T-helper 2 cell treated with Interferon-gamma antibody and Interleukin-4, amounts not matched to agents 100 ng/mL and 5 ng/mL, for 36 hours (primary cell): ENCODE measurements at regions not wholly inside any gene's neighbourhood (a gene's known extent, or its start where the extent isn't known, plus 50 kb on each side); places are given as distances from the start of the nearest gene placed in this dataset.

Experiments used
- intact Hi-C: fragments of 100-400 bp; cut with micrococcal nuclease; formaldehyde crosslinking; loops from one replicate; pipeline ENCODE4 v1.15.1; 2023

- intact Hi-C loops = no loop called here
Observed at GRCh38 chr12:13687633-13688032, 293.8 kb downstream of the GRIN2B start.

GRCh38 chr12:13686260-13686659 is 295.1 kb downstream of the GRIN2B start:
- intact Hi-C loops = no loop called here

GRCh38 chr12:13680916-13681315 is 300.5 kb downstream of the GRIN2B start:
- intact Hi-C loops = no loop called here

- intact Hi-C loops = no loop called here
Observed at GRCh38 chr12:13676880-13677279, 304.5 kb downstream of the GRIN2B start.

GRCh38 chr12:13670285-13670866 is 311.0 kb downstream of the GRIN2B start:
- intact Hi-C loops = no loop called here

- intact Hi-C loops = no loop called here
Observed at GRCh38 chr12:13668880-13669279, 312.5 kb downstream of the GRIN2B start.

- intact Hi-C loops = no loop called here
Observed at GRCh38 chr12:13666806-13667205, 314.6 kb downstream of the GRIN2B start.

GRCh38 chr12:13661005-13661887 is 320.2 kb downstream of the GRIN2B start:
- intact Hi-C loops = no loop called here

- intact Hi-C loops = no loop called here
Observed at GRCh38 chr12:13654456-13654855, 326.9 kb downstream of the GRIN2B start.

GRCh38 chr12:13652105-13652504 is 329.3 kb downstream of the GRIN2B start:
- intact Hi-C loops = no loop called here

GRCh38 chr12:13635709-13636108 is 345.7 kb downstream of the GRIN2B start:
- intact Hi-C loops = no loop called here

- intact Hi-C loops = no loop called here
Observed at GRCh38 chr12:13631873-13632272, 349.5 kb downstream of the GRIN2B start.

GRCh38 chr12:13630354-13630753 is 351.0 kb downstream of the GRIN2B start:
- intact Hi-C loops = no loop called here

- intact Hi-C loops = no loop called here
Observed at GRCh38 chr12:13628067-13628466, 353.3 kb downstream of the GRIN2B start.

- intact Hi-C loops = no loop called here
Observed at GRCh38 chr12:13627536-13627935, 353.9 kb downstream of the GRIN2B start.

GRCh38 chr12:13613297-13613696 is 368.1 kb downstream of the GRIN2B start:
- intact Hi-C loops = no loop called here

- intact Hi-C loops = no loop called here
Observed at GRCh38 chr12:13609894-13610679, 371.3 kb downstream of the GRIN2B start.

GRCh38 chr12:13606290-13606689 is 375.1 kb downstream of the GRIN2B start:
- intact Hi-C loops = no loop called here

- intact Hi-C loops = no loop called here
Observed at GRCh38 chr12:13603953-13604352, 377.4 kb downstream of the GRIN2B start.

- intact Hi-C loops = no loop called here
Observed at GRCh38 chr12:13602172-13602571, 379.2 kb downstream of the GRIN2B start.

- intact Hi-C loops = no loop called here
Observed at GRCh38 chr12:13599176-13599575, 382.2 kb downstream of the GRIN2B start.

- intact Hi-C loops = no loop called here
Observed at GRCh38 chr12:13597837-13598236, 383.6 kb downstream of the GRIN2B start.
